ENCODE measurements at regions not wholly inside any gene's neighbourhood (a gene's known extent, or its start where the extent isn't known, plus 50 kb on each side); places are given as distances from the start of the nearest gene placed in this dataset.

- DNase-seq = no peak
Observed at GRCh38 chr3:124413989-124414598, 316.2 kb upstream of the UMPS start.

GRCh38 chr3:124415446-124415960 is 314.7 kb upstream of the UMPS start:
- no peak for DNase-seq

GRCh38 chr3:124419303-124419702 is 310.9 kb upstream of the UMPS start:
- no peak for DNase-seq

- no peak for DNase-seq
Observed at GRCh38 chr3:124420392-124420791, 309.9 kb upstream of the UMPS start.

- no peak for DNase-seq
Observed at GRCh38 chr3:124422805-124423204, 307.4 kb upstream of the UMPS start.

GRCh38 chr3:124424396-124424795 is 305.9 kb upstream of the UMPS start:
- DNase-seq = no peak

- DNase-seq = no peak
Observed at GRCh38 chr3:124425972-124426371, 304.3 kb upstream of the UMPS start.

- DNase-seq = no peak
Observed at GRCh38 chr3:124428372-124429128, 301.7 kb upstream of the UMPS start.

- no peak for DNase-seq
Observed at GRCh38 chr3:124429129-124429815, 301.0 kb upstream of the UMPS start.

- no peak for DNase-seq
Observed at GRCh38 chr3:124431331-124431994, 298.8 kb upstream of the UMPS start.

GRCh38 chr3:124434176-124434575 is 296.1 kb upstream of the UMPS start:
- DNase-seq = no peak

- no peak for DNase-seq
Observed at GRCh38 chr3:124435467-124435866, 294.8 kb upstream of the UMPS start.

GRCh38 chr3:124438813-124439212 is 291.4 kb upstream of the UMPS start:
- DNase-seq = no peak

- DNase-seq = no peak
Observed at GRCh38 chr3:124439603-124440002, 290.6 kb upstream of the UMPS start.

- no peak for DNase-seq
Observed at GRCh38 chr3:124441766-124442165, 288.5 kb upstream of the UMPS start.

- no peak for DNase-seq
Observed at GRCh38 chr3:124442463-124442862, 287.8 kb upstream of the UMPS start.

- no peak for DNase-seq
Observed at GRCh38 chr3:124443446-124443845, 286.8 kb upstream of the UMPS start.

GRCh38 chr3:124444075-124444474 is 286.2 kb upstream of the UMPS start:
- DNase-seq = no peak

- no peak for DNase-seq
Observed at GRCh38 chr3:124444896-124445295, 285.4 kb upstream of the UMPS start.

GRCh38 chr3:124447845-124448244 is 282.4 kb upstream of the UMPS start:
- no peak for DNase-seq

GRCh38 chr3:124448954-124449353 is 281.3 kb upstream of the UMPS start:
- DNase-seq = no peak

- no peak for DNase-seq
Observed at GRCh38 chr3:124450366-124450765, 279.9 kb upstream of the UMPS start.

GRCh38 chr3:124451630-124452317 is 278.5 kb upstream of the UMPS start:
- DNase-seq = no peak
